K562 (cell line): ENCODE measurements at regions not wholly inside any gene's neighbourhood (a gene's known extent, or its start where the extent isn't known, plus 50 kb on each side); places are given as distances from the start of the nearest gene placed in this dataset.

Experiments
- ATF3 ChIP-seq, 2 experiments: fragments of 450-650 bp in 1 of 2; sonication (generic) in 1 of 2; formaldehyde crosslinking in 1 of 2; IDR thresholded peaks in 1 of 2; conservative IDR thresholded peaks in 1 of 2; 2 replicates each; pipeline versions ENCODE4 v1.6.1 to v1.8.1; 2016 to 2023; ENCODE audit warnings: mild to moderate bottlenecking in 2 of 2, moderate library complexity in 2 of 2, inconsistent platforms in 1 of 2, missing genetic modification reagents in 1 of 2
- CC2D1A ChIP-seq: fragments of 450-650 bp; IDR thresholded peaks from 2 replicates; pipeline ENCODE4 v1.6.1; 2017; ENCODE audit warnings: mild to moderate bottlenecking
- EGR1 ChIP-seq: fragments of 450-650 bp; conservative IDR thresholded peaks from 2 replicates; pipeline ENCODE4 v1.6.1; 2017; ENCODE audit warnings: mild to moderate bottlenecking
- KLF10 ChIP-seq: fragments of 250-450 bp; sonication (Bioruptor Pico); IDR thresholded peaks from 2 replicates; pipeline ENCODE4 v1.6.1; 2021; ENCODE audit warnings: matching md5 sums
- RAD21 ChIP-seq, 2 experiments: fragments of 250-450 bp in 1 of 2; fragments of 450-650 bp in 1 of 2; sonication (Bioruptor Pico) in 1 of 2; formaldehyde crosslinking in 1 of 2; IDR thresholded peaks in 1 of 2; conservative IDR thresholded peaks in 1 of 2; 2 replicates each; pipeline versions ENCODE4 v1.4.0 to v1.8.0; 2020 to 2022; ENCODE audit warnings: mild to moderate bottlenecking in 2 of 2, moderate library complexity in 1 of 2
- REST ChIP-seq, 2 experiments: fragments of 450-650 bp; formaldehyde crosslinking in 1 of 2; IDR thresholded peaks; 2 replicates each; pipeline versions ENCODE4 v1.4.0 to v1.6.1; 2014 to 2020; ENCODE audit warnings: mild to moderate bottlenecking in 2 of 2, borderline replicate concordance in 1 of 2, low read depth in 1 of 2
- SAFB2 ChIP-seq: fragments of 200-400 bp; formaldehyde crosslinking; IDR thresholded peaks from 2 replicates; pipeline ENCODE4 v1.6.1; 2018; ENCODE audit warnings: borderline replicate concordance, low read length, low read depth, moderate library complexity; ENCODE audit not compliant: severe bottlenecking
- SMAD4 ChIP-seq: fragments of 250-450 bp; sonication (Bioruptor Pico); conservative IDR thresholded peaks from 2 replicates; pipeline ENCODE4 v1.8.0; 2021; ENCODE audit warnings: inconsistent platforms, mild to moderate bottlenecking, moderate library complexity
- SMARCA5 ChIP-seq: fragments of 450-650 bp; IDR thresholded peaks from 2 replicates; pipeline ENCODE4 v1.6.1; 2016
- SPI1 ChIP-seq: IDR thresholded peaks from 2 replicates; pipeline ENCODE4 v1.6.1; 2011; ENCODE audit warnings: low read depth, low read length, control low read depth, borderline replicate concordance
- TFE3 ChIP-seq: fragments of 450-650 bp; formaldehyde crosslinking; IDR thresholded peaks from 2 replicates; pipeline ENCODE4 v1.4.0; 2020; ENCODE audit warnings: mild to moderate bottlenecking, mixed read lengths
- TRIM24 ChIP-seq, 2 experiments: fragments of 450-650 bp; IDR thresholded peaks; 2 replicates each; pipeline ENCODE4 v1.6.1; 2016
- VEZF1 ChIP-seq: fragments of 200-800 bp; sonication (Bioruptor generic); IDR thresholded peaks from 2 replicates; pipeline ENCODE4 v1.6.1; 2017; ENCODE audit warnings: missing genetic modification characterization, missing compliant biosample characterization
- ZBTB2 ChIP-seq: fragments of 450-650 bp; IDR thresholded peaks from 2 replicates; pipeline ENCODE4 v1.6.1; 2016; ENCODE audit warnings: antibody characterized with exemption
- ZFX ChIP-seq: sonication (generic); formaldehyde crosslinking; IDR thresholded peaks from 2 replicates; pipeline ENCODE4 v1.8.0; 2022; ENCODE audit warnings: mild to moderate bottlenecking, missing genetic modification reagents, moderate library complexity

GRCh38 chr1:29698033-29698432 is 461.7 kb downstream of the PTPRU start (continued):
- TF ChIP-seq REST (IDR thresholded peaks at IDR 0.05; ENCODE audit: borderline replicate concordance) (peak; percentile 34; the same call in 1 of the 2 replicates), REST (CRISPR knock-in tag; IDR thresholded peaks at IDR 0.05; ENCODE audit: low read depth) (no peak), VEZF1 (CRISPR knock-in tag) (peak; percentile 88), SPI1 (peak; percentile 57; the same call in 1 of the 2 replicates), KLF10 (CRISPR knock-in tag) (no peak), SMARCA5 (no peak), TRIM24 (IDR thresholded peaks at IDR 0.05) (no peak), ZFX (no peak), RAD21 (CRISPR knock-in tag; conservative IDR thresholded peaks at IDR 0.05 in 1 of 2, IDR thresholded peaks at IDR 0.05 in 1 of 2) (peak; percentile 50 to 65), SMAD4 (CRISPR knock-in tag) (no peak), SAFB2 (no peak), CC2D1A (no peak), EGR1 (peak; percentile 50), ZBTB2 (no peak), TFE3 (no peak), ATF3 (IDR thresholded peaks at IDR 0.05) (no peak), ATF3 (CRISPR knock-in tag; conservative IDR thresholded peaks at IDR 0.05) (no peak)
